GM21526 (cell line): ENCODE measurements at regions not wholly inside any gene's neighbourhood (a gene's known extent, or its start where the extent isn't known, plus 50 kb on each side); places are given as distances from the start of the nearest gene placed in this dataset.

Experiments
- ATAC-seq: cut with Tn5 transposase; IDR thresholded peaks from one replicate; pipeline ENCODE4 v1.9.1; 2021; ENCODE audit warnings: moderate library complexity; ENCODE audit not compliant: unreplicated experiment, low FRiP score

DNA sequence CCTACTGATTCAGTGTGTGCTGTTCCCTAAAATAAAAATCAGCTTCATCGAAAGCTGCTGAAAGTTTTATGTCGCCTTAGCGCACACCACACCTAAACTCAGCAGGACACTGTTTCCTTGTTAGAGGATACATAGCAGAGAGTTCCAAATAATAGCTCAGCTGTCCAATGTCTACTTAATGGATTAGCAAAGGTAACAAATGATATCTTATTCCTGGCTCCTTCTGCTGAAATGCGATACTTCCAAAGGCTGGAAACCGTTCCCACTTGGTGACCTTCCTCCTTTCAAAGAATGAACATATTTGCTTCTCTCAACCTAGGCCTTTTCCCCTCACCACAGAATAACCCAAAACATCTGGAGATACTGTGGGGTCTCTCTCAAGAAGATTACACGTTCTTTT is 189.5 kb upstream of the GMDS start:
- ATAC-seq = no peak

DNA sequence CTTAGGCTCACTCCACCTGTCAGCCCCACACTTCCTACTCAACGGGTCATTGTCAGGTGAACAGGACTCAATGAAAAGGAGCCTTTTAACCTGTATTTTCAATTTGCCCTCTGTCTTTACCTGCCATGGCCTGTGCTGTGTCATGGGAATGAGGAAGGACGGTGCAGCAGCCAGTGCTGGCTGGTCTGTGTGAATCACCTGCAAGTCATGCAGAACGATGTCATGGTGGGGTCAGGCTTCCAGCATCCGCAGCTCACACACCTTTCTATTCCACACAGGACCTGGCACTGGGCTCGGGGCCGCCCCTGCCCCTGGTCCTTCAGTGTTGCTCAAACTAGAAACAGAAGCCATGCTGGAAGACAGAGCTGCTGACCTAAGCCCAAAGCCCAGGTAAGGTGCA is 188.7 kb upstream of the GMDS start:
- no peak for ATAC-seq

DNA sequence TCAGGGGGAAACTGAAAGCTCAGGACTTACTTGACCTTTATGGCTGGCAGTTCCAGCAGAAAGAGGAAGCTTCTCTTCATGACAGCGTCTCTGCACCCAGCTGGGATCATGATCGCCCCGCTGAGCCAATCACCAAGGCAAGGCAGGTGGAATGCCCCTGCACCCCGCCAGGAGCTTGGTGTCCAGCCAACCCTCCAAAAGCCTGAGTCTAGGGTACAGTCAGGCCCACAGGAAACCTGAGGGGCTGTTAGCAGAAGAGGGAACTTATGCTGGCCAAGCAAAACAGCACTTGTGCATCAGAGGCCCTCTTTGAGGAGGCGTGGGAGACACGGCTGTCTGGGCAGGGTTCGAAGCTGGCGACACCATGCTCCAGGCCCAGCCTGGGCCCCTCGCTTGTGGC is 188.3 kb upstream of the GMDS start:
- ATAC-seq = no peak

DNA sequence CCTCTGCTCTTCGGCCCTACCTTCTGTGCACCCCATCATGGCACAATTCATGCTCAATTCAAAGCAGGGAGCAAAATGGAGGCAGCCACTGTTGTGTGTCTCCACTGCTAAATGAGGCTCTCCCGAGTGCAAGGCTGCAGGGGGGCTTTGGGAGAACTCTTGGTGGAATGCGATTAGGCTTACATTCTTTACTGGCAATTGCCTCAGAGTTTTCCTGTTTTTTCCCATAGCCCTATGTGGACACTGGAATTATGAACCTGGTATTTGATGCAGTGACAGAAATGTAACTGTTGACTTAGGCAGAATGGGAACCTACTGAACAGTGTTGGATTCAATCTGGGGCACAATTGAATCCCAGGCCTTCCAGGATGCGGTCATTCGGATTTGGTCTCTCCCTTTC is 187.9 kb upstream of the GMDS start:
- no peak for ATAC-seq

DNA sequence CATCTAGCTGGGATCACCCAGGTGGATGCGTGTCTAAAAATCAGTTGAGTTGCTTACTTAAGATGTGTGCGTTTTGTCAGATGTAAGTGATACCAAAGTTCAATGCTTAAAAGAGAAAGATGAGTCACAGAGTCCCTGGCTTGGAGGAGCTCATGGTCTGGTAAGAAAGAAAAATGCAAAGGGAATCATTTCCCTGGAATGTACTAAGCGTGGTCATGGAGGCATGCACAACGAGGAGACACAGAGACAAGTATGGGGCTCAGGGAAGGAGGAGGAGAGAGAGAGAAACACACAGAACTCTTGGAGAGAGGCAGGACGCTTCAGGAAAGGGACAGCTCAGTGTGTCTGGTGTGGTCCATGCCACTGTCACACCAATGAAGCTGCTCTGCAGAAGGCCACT is 186.9 kb upstream of the GMDS start:
- ATAC-seq = no peak

DNA sequence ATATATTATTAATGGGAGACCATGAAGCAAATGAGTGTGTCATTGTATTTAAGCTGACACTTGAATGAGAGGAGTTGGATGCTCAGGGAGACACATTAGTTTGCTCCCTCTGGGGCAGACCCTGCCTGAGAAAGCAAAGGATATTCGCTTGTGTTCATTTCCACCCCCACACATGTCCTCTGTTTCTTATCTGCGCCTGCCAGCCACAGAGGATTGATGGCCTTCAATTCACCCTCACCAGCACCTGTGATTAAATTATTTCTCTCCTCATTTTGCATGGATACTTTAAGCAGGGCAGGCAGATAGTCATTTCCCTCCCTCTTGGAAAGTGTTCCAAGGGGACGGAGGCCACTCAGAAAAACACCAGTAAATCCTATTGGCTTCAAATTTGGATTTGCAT is 185.2 kb upstream of the GMDS start:
- ATAC-seq = no peak

DNA sequence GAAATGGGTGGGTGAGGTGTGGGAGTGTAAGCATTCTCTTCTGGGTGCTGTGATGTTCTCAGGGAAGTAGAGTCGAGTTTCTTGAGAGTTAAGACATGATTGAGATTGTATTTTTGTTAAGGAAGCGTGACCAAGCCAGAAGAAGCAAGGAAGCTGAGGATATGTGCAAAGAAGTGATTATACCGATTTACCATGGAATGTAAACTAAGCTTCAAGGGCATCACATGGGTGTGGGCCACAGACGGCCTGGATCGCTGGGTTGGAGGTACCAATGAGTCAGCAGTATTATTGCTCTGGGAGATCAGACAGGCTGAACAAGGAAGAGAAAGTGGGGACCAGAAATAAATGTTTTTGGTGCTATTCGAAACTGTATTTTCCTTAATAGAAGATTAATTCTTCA is 184.1 kb upstream of the GMDS start:
- ATAC-seq = no peak

DNA sequence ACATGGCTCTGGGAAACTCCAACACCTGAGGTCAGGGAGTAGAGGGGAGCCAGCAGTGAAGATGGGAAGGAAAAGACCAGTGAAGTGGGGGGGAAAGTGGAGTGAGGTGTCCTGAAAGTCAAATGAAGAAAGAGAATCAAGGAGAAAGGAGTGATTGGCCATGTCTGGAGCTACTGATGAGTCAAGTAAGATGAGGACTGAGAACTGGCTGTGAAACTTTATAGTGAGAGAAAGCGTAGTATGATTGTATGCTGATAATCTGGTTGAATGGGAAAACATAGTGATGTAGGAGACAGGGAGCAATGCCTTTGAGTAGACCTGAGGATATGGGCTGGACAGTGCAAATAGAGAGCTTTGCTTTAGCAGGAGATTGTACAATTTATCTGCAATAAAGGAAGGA is 183.6 kb upstream of the GMDS start:
- no peak for ATAC-seq

DNA sequence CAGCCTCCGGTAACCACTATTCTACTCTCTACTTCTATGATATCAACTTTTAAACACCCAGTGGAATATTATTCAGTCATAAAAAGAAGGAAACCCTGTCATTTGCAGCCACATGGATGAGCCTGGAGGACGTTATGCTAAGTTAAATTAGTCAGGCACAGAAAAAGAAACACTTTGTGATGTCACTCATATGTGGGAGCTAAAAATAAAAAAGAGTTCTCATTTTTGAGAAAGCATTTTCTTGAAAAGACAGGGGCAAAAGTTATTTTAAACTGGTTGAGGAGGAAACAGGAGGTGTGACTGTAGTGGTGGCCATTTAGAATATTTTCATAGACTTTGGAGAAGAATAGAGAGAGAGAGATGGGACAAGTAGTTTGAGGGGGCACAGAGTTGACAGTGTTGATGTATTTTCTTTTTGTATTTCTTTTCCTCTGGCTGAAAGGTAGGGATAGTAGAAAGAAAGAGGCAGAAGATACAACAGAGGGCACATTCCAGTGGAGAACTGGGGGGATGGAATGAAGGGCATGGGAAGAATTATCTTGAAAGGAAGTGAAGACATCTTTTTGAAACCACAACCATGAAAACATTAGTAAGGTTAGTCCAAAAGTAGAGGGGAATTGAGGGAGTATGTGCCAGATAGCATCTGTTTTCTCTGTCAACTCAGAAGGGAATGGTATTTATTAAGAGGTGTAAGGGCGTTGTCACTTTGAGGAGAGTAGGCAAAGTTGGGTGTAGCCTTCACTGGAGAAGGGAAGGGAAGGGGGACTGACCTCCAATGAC is 181.3 kb upstream of the GMDS start:
- no peak for ATAC-seq

DNA sequence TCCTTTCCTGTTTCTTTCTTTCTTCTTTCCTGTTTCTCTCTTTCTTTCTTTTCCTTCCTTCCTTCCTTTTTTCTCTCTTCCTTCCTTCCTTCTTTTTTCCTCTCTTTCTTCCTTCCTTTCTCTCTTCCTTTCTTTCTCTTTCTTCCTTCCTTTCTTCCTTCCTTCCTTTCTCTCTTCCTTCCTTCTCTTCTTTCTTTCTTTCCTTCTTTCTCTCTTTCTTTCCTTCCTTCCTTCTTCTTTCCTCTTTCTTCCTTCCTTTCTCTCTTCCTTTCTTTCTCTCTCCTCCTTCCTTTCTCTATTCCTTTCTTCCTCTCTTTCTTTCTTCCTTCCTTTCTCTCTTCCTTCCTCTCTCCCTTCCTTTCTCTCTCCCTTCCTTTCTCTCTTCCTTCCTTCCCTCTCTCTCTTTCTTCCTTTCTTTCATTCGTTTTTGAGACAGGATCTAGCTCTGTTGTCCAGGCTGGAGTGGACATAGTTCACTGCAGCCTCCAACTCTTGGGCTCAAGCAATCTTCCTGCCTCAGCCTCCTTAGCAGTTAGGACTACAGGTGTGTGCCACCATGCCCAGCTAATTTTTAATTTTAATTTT is 170.8 kb upstream of the GMDS start:
- no peak for ATAC-seq

DNA sequence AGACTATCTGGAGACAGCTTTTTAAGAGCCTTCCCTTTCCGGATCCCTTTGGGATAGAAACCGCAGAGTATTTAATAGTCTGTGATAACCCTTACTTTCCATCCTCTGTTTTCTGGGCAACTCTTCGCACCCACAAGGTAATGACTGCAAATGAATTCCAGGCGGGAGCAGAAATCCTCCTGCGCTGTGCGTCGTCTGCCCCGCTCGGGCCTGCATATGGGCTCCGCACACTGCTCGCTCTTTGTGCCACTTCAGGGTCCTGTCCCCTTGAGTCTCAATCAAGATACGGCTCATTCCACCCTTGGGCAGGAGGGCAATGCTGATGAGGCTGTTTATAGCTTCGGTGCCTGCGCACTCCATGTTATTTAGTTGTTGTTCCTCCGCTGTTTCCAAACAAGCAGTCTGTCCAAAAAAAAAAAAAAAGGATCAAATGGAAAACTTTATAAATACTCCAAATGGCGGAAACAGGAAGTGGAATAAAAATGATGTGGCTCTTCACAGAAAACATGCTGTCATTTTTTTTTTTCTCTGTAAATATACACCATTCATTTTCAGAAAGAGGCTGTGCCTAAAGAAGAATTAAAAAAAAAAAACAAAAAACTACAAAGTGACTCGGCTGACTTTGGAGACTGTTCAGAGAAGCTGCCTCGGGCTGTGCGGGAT is 169.6 kb upstream of the GMDS start:
- ATAC-seq = no peak

DNA sequence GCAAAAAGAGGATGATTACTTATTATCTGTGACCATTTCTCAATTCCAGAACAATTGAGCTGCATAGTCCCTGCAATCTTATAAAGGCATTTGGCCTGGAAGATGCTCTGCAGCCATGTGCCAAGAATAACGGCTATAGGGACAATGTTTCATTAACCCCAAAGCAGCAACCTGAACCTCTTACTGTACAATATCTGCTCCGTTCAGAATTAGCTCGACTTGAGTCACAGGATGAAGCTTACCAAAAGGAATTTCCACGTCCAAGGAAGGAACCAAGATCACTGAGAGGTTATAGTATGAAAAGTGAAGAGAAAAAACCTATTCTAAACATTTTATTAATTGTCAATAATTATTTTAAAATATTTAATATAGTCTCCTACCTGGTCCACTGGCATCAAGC is 167.3 kb upstream of the GMDS start:
- ATAC-seq = no peak

DNA sequence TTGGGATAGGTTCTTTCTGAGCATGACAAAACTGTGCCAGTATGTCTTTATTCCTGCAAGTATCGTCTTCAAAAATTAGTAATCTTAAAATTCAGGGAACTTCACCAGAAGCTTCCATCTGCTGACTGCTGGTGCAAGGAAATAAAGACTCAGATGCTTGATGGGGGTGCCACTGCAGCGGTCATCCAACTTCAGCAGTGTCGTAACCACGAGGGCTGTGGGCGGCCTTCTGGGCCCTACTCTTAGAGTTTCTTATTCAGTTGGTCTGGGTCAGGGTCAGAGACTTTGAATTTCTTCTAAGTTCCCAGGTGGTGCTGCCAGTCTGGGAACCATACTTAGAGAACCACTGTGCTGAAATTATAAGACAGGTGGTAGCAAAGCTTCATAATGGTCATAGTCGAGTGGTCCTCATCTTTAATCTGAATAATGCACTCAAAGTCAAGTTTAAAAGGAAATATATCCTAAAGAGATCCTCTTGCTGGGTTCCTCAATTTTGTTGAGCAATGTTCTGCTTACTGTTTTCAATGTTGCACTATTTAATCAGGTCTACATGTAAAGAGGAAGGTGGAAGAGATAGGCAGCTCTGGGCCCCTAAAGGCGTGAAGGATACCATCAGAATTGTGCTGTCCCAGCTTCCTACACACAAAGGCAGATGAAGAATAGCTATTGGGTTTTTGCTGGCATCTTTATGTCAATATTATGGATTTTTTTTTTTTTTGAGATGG is 165.4 kb upstream of the GMDS start:
- no peak for ATAC-seq

DNA sequence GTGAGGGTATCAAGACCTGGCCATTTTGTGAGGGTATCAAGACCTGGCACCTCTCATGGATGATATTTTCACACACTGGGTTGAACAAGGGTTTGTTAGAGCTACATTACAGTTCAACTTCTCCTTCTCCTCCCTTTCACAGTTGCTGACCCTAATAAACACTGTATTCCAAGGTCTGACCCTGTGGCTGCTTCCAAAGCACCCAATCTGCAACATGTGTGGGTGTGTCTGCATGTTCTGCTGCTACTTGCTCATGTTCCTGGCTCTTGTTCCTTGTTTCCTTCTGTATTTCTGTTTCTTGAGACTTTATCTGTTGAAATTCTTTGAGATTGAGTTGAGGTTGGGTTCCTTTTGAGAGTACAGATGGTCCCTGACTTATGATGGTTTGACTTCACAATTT is 162.1 kb upstream of the GMDS start:
- no peak for ATAC-seq

DNA sequence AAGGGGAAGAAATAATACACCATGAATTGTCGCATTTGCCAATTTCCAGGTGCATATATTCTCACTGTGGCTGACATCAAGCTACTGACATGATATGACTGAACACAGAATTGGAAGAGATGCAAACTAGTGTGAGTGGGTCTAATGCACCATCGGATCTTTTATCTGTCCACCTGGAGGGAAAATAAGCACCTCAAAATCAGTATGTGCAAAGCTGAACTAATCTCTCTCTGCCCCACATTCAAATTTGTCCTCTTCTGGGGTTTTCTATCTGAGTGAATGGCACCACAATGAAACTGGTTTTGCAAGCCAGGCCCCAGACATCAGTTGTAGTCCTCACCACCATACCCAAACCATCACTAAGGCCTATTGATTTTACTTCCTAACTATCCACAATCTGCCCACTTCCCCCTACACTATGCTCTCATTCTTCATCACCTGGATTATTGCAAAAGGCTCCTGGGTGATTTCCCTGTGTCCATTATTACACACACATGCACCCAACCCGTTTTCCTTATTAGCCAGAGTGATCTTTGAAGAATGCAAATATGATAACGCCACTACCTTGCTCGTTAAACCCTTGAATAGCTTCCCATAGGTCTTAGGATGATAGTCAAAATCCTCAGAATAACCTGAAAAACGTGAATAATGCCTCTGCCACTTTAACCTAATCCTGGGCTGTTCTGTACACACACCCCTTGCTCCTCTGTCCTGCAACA is 159.0 kb upstream of the GMDS start:
- no peak for ATAC-seq

DNA sequence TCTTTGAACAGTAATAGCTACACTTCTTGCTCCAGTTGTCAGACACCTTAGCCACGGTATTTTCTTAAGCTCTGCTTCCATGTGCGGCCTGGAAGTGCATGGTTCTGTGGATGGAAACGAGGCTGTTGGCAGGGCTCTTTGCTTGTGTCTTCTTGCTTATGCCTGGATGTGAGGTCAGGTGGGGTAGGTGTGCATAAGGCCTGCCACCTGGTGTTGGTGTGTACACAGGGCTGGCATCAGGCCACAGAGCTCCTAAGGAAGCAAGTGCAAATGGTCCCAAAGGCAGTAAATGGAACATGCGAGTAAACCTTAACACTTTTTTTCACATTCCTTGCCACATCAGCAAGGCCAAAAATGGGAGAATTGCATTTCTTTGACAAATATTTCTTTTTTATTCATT is 158.1 kb upstream of the GMDS start:
- ATAC-seq = no peak

DNA sequence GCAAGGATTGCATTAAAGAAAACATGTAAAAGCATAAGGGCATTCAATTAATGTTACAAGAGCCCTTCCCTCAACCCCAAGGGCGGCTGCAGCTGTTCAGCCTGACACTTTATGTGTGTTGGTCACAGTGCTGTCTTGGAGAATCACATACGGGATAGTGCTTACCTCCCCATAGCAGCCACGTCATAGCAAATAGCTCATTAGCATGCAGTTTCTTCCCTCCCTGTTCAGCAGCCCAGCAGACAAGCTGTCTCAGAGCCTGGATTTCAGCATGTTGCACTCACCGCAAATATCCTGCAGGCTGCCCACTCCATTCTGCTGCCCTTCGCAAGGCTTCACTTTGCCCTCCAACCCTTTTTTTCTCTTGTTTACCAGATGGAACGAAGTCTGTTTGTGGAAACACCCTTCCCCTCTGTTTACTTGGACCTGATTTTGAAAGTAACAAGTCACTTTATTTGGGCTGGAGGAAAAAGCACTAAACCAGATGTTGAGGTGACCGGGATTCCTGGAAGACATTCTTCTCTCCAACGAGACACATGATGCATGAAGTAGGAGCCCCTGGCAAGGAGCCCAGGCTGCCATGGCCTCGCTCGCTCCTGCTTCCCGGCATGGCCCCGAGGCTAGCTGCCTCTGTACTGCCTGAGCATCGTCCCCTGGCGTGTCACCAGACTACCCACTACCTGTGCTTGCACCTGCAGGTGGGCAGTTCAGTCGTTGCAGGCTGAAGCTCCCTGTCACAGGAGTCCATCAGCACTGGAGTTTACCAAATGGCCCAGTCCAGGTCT is 151.6 kb upstream of the GMDS start:
- no peak for ATAC-seq

DNA sequence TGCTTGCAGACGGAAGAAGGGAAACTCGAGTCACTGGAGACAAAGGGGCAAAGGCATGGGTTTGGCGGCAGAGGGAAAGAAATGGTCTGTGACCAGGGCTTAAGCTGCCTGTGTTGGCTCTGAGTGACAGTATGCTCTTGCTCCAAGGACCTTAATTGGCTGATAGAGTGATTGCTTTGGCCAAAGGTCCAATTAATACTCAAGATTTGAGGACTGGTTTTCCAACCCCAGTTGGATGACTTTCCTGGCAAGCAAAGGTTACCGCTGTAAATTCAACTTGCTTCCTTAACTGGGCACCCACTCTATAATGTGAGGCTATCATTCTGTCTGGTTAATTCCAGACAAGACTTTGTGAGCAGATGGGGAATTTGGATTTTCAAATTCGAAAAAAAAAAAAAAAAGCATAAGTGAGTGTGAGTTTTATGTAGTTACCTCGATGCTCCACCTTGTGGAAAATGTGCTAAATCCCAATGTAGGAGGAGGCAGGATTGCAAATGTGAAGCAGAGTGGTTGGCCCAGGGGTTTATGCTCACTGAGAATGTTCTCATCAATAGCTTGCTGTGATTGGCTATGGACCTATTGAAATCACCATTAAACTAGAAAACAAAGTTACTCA is 150.7 kb upstream of the GMDS start:
- ATAC-seq = no peak

DNA sequence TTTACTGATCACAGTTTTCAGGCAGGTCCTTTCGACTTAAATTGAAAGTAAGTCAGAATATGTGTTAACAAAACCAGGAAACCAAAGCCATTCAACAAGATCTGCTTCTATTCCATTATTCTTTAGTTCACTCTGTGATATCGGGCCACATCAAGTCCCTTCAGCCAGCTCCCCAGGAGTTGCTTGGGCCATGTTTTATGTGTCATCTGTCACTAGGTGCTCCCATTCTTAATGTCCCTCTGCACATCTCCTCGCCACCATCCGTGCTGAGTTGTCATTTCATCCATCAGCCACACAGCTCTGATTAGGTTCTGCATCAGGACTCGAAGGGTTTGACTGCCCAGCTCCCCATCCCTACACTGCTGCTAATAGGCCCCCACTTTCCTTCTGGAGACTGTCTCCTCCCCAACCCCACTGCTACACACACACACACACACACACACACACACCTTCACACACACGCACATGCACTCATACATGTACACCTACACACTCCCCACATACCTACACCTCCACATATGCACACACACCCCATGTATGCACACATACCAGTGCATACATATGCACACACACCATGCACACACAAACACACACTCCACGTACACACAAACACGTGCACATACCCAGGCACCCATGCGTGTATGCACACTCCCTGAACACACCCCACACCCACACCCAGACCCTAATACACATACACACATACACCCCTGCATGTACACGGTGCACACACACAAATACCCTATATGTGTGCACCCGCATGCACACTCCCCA is 143.3 kb upstream of the GMDS start:
- no peak for ATAC-seq
